ENCODE measurements at regions not wholly inside any gene's neighbourhood (a gene's known extent, or its start where the extent isn't known, plus 50 kb on each side); places are given as distances from the start of the nearest gene placed in this dataset.

GRCh38 chr18:42614619-42615293 lies 500.7 kb downstream of the RIT2 start:
- TF ChIP-seq CEBPB (IDR thresholded peaks at IDR 0.05) (no peak), CTCF (IDR thresholded peaks at IDR 0.05) (no peak), MAZ (IDR thresholded peaks at IDR 0.05; ENCODE audit: borderline replicate concordance, low read depth, low read length) (no peak), POLR2A (IDR thresholded peaks at IDR 0.05; ENCODE audit: low read length) (no peak), ESRRA (IDR thresholded peaks at IDR 0.05; ENCODE audit: borderline replicate concordance, low read length) (no peak), HDAC2 (IDR thresholded peaks at IDR 0.05) (no peak), EHF (CRISPR knock-in tag; IDR thresholded peaks at IDR 0.05) (no peak), NFE2L2 (conservative IDR thresholded peaks at IDR 0.05; ENCODE audit: low read length) (no peak), REST (IDR thresholded peaks at IDR 0.05) (no peak), KDM5A (IDR thresholded peaks at IDR 0.05) (no peak)
